SU-DHL-6 (cell line): ENCODE measurements at regions not wholly inside any gene's neighbourhood (a gene's known extent, or its start where the extent isn't known, plus 50 kb on each side); places are given as distances from the start of the nearest gene placed in this dataset.

ENCODE experiments used
- EZH2phosphoT487 ChIP-seq: fragments of 200-600 bp; sonication (generic), shearing (Covaris generic); conservative IDR thresholded peaks from 2 replicates; pipeline ENCODE4 v1.6.1; 2018; ENCODE audit warnings: mild to moderate bottlenecking, antibody characterized with exemption, low read length, moderate library complexity, mixed read lengths
- TF ChIP-seq, protein P1 (sequence below): fragments of 200-600 bp; sonication (generic); IDR thresholded peaks from one replicate; pipeline ENCODE4 v1.5.1; 2017; ENCODE audit warnings: antibody characterized with exemption, mild to moderate bottlenecking, low read length, moderate library complexity; ENCODE audit not compliant: insufficient read depth, poor library complexity, severe bottlenecking

DNA sequence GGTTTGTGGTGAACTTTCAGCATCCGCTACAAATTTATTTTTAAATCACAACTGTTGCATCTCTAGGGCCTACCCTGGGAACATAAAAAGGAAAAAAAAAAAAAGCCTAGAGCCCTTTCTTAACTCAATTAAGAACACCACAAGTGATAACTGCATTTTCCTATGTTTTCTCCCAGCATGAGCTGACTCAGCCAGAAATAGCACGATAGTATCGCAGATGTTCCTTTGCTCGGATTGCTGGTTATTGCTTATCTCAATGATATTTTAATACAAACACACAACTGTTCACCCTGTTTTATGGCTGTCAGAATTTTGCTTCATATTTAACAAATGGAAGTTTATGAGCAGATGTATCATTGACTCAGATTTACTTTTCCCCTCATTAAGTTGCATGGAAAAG is 251.8 kb upstream of the SUCLG2 start:
- TF ChIP-seq, protein P1, sequence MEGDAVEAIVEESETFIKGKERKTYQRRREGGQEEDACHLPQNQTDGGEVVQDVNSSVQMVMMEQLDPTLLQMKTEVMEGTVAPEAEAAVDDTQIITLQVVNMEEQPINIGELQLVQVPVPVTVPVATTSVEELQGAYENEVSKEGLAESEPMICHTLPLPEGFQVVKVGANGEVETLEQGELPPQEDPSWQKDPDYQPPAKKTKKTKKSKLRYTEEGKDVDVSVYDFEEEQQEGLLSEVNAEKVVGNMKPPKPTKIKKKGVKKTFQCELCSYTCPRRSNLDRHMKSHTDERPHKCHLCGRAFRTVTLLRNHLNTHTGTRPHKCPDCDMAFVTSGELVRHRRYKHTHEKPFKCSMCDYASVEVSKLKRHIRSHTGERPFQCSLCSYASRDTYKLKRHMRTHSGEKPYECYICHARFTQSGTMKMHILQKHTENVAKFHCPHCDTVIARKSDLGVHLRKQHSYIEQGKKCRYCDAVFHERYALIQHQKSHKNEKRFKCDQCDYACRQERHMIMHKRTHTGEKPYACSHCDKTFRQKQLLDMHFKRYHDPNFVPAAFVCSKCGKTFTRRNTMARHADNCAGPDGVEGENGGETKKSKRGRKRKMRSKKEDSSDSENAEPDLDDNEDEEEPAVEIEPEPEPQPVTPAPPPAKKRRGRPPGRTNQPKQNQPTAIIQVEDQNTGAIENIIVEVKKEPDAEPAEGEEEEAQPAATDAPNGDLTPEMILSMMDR: no peak
- no peak for TF ChIP-seq EZH2phosphoT487
